Loucy (cell line): ENCODE measurements at regions not wholly inside any gene's neighbourhood (a gene's known extent, or its start where the extent isn't known, plus 50 kb on each side); places are given as distances from the start of the nearest gene placed in this dataset.

Source experiments
- EZH2phosphoT487 ChIP-seq: fragments of 200-600 bp; IDR thresholded peaks from 2 replicates; pipeline ENCODE4 v1.6.1; 2018; ENCODE audit warnings: antibody characterized with exemption, mild to moderate bottlenecking, moderate library complexity, borderline replicate concordance
- TF ChIP-seq, protein P1 (sequence below): fragments of 200-600 bp; sonication (generic); conservative IDR thresholded peaks from 2 replicates; pipeline ENCODE4 v1.5.1; 2014; ENCODE audit warnings: mild to moderate bottlenecking, antibody characterized with exemption, low read length

- TF ChIP-seq, protein P1, sequence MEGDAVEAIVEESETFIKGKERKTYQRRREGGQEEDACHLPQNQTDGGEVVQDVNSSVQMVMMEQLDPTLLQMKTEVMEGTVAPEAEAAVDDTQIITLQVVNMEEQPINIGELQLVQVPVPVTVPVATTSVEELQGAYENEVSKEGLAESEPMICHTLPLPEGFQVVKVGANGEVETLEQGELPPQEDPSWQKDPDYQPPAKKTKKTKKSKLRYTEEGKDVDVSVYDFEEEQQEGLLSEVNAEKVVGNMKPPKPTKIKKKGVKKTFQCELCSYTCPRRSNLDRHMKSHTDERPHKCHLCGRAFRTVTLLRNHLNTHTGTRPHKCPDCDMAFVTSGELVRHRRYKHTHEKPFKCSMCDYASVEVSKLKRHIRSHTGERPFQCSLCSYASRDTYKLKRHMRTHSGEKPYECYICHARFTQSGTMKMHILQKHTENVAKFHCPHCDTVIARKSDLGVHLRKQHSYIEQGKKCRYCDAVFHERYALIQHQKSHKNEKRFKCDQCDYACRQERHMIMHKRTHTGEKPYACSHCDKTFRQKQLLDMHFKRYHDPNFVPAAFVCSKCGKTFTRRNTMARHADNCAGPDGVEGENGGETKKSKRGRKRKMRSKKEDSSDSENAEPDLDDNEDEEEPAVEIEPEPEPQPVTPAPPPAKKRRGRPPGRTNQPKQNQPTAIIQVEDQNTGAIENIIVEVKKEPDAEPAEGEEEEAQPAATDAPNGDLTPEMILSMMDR = no peak
- TF ChIP-seq EZH2phosphoT487 = no peak
Measured at GRCh38 chr11:70851308-70851707, 401.1 kb downstream of the SHANK2 start.
